GM18909 (cell line): ENCODE measurements at regions not wholly inside any gene's neighbourhood (a gene's known extent, or its start where the extent isn't known, plus 50 kb on each side); places are given as distances from the start of the nearest gene placed in this dataset.
"Not testable (repeated sequence)": the region's sequence is repeated elsewhere in the genome, so short reads cannot be mapped to it uniquely, and the experiment has no call there.

Source experiments
- ATAC-seq: cut with Tn5 transposase; IDR thresholded peaks from one replicate; pipeline ENCODE4 v1.9.1; 2021; ENCODE audit warnings: mild to moderate bottlenecking; ENCODE audit not compliant: unreplicated experiment, poor library complexity

DNA sequence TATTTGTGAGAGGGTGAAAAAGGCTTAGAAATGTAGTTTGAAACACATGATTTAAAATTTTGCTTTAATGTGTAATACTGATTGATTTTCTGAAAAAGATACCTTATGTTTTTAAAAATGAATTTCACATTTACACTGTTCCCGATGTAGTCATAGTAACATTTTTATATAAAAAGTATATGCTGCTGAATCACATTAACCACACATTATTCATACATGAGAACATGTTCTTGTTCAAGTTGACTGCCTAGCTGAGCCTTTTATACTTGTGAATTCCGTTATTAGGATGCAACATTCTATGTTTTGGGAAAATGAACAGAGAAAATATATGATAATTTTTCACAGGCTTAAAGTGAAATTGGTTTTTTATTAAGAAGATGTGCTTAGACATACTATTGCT, 461.1 kb upstream of the NUDT12 start:
- no peak for ATAC-seq

DNA sequence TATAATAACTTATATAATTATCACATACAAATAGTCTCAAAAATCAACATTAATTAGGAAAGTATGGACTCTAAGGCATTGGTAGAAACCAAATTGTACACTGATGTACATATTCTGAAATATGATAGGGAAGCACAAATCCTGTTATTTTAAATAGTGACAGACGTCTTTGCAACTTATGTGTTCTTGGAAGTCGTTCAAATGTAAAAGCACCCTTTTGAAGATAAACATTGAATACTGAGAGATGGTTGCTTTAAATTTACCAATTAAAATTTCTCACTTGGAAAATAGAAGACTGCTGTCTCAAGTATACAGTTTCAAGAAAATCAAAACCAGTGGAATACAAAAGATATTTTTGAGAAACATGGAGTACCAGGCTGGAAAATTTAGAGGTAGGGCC, 457.4 kb upstream of the NUDT12 start:
- ATAC-seq: no peak

- no peak for ATAC-seq
These were observed 455.7 kb upstream of the NUDT12 start for GRCh38 chr5:104018299-104018698.

GRCh38 chr5:104016646-104017045, 454.1 kb upstream of the NUDT12 start:
- no peak for ATAC-seq

DNA sequence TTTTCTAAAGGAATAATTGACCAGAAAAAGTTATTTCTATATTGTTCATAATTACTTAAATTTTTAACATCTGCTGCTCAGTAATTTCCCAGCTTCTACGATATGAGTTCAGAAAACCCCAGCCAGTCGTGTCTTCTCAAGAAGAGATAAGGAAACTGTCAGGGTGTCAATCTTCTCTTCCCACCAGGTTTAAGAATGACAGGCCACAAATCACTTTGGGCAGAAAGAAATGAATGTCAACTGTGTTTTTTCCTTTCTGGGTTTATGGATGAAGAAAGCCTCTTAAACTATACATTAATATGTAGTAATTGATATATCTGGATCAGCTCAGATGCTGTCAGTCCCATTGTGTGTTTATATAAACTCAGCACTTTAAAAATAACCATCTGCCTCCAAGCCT, 453.2 kb upstream of the NUDT12 start:
- no peak for ATAC-seq

DNA sequence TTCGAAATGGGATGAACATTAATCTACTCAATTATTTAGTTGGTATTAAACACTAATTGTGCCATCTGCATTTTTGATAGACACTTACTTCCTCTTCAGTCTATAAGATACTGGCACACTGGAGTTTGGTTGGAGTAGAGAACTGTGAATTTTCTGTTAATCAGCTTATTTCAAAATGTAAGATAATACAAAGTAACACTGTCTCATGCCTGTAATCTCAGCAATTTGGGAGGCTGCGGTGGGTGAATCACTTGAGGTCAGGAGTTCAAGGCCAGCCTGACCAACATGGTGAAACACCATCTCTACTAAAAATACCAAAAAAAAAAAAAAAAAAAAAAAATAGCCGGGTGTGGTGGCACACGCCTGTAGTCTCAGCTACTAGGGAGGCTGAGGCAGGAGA, 440.2 kb upstream of the NUDT12 start:
- ATAC-seq: not testable (repeated sequence)

DNA sequence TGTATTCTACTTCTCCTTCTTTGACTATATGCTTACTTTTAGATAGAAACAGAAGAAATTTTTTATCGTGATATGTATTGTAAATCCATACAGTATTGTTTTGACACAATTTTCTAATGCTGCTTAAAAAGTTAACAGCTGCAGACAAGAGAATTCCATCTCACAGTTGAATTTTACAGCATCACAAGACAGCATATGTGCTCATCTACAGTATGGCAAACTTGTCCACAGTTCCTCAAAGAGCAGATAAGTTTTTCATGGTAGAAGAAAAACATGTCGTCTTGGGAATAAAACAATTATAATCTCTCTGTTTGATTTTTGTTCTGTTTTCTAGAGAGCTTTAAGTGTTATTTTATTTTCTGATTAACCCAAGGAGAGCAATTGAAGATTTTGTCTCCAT, 438.5 kb upstream of the NUDT12 start:
- no peak for ATAC-seq

GRCh38 chr5:103993031-103993430, 430.4 kb upstream of the NUDT12 start:
- no peak for ATAC-seq

- ATAC-seq: no peak
These were observed 427.5 kb upstream of the NUDT12 start for GRCh38 chr5:103990064-103990463.

DNA sequence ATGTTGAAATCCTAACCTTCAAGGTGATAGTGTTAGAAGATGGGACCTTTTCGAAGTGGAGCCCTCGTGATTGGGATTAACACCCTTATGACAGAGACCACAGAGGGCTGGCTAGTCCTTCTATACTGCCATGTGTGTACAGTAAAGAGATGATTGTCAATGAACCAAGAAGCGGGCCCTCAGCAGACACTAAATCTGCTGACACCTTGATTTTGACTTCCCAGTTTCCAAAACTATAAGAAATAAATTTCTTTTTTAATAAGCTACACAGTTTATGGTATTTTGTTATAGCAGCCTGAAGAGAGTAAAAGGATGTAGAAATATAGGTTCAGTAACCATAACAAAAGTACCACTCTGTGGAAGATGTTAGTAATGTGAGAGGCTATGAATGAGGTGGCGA, 419.0 kb upstream of the NUDT12 start:
- ATAC-seq: no peak

- ATAC-seq: no peak
These were observed 411.1 kb upstream of the NUDT12 start for GRCh38 chr5:103973669-103974068.

DNA sequence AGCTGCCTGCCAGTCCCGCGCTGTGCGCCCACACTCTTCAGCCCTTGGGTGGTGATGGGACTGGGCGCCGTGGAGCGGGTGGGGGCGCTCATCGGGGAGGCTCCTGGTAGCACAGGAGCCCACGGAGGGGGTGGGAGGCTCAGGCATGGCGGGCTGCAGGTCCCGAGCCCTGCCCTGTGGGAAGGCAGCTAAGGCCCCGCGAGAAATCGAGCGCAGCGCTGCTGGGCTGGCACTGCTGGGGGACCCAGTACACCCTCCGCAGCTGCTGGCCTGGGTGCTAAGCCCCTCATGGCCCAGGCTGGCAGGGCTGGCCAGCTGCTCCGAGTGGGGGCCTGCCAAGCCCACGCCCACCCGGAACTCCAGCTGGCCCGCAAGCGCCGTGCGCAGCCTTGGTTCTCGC, 403.7 kb upstream of the NUDT12 start:
- ATAC-seq: not testable (repeated sequence)

DNA sequence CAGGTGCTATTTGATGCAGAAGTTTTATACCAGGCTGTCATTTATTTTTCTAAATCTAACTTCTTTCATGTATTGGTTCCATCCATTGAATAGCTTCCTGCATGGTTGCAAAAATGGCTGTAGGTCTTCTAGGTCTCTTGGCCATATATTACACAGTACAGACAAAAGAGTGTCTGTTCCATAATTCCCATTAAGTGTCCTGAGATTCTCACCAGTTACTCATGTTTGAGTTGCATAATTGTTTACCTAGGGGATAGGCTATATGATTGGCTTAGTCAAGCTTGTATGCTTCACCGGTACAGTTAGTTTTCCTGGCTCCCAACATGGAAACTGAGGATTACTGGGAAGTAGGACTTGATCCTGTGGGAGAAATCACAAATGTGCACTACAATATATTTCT, 399.4 kb upstream of the NUDT12 start:
- ATAC-seq: no peak

- no peak for ATAC-seq
These were observed 391.2 kb upstream of the NUDT12 start for GRCh38 chr5:103953601-103954382.

- ATAC-seq: no peak
These were observed 389.2 kb upstream of the NUDT12 start for GRCh38 chr5:103951776-103952175.

DNA sequence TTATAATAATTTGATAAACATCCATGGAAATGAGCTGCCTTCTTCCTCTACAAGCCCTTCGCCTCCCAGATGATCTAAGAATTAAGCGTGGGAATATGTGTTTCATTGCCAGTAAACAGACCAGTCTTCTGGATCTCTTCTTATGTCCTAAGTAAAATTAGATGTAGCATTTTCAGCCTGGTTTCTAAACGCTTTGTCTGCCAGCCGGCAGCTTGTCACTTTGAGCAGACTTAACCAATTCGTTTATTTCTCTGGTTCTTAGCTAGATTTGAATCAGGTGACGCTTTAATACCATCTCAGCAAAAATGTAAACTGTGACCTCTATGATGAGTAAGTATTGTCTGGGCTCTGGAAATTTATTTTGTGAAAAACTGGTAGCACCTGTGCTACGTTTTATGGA, 380.6 kb upstream of the NUDT12 start:
- no peak for ATAC-seq

DNA sequence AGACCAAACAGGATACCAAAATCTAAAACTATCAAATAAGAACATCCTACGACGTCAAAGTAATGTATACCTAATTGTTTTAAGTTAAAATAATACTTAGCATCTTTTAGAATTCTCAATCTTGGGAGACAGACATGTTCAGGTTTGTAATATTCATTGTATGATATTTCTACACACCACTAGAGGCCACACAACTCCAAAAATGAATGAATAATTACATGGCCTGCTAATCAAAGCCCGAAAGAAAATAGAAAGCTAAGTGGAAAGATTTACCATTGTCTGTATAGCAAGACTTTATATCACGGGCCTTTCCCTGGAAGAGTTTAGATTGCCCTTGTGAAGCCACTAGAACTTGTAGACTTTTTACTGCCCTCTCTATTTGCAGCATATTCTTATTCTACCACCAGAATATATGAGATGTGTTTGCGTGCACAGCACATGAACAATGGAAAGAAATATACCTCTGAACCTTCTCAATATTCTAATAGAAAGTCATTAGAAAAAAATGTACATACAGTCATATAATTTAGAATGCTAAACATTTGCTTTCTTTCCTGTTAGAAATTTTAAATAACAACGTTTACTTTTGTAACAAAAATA, 380.1 kb upstream of the NUDT12 start:
- no peak for ATAC-seq

GRCh38 chr5:103941596-103941995, 379.0 kb upstream of the NUDT12 start:
- ATAC-seq: no peak

GRCh38 chr5:103938146-103938695, 375.6 kb upstream of the NUDT12 start:
- ATAC-seq: no peak

GRCh38 chr5:103929338-103930013, 366.9 kb upstream of the NUDT12 start:
- ATAC-seq: no peak

- ATAC-seq: no peak
These were observed 365.1 kb upstream of the NUDT12 start for GRCh38 chr5:103927739-103928138.
